ENCODE measurements at regions not wholly inside any gene's neighbourhood (a gene's known extent, or its start where the extent isn't known, plus 50 kb on each side); places are given as distances from the start of the nearest gene placed in this dataset.

DNA sequence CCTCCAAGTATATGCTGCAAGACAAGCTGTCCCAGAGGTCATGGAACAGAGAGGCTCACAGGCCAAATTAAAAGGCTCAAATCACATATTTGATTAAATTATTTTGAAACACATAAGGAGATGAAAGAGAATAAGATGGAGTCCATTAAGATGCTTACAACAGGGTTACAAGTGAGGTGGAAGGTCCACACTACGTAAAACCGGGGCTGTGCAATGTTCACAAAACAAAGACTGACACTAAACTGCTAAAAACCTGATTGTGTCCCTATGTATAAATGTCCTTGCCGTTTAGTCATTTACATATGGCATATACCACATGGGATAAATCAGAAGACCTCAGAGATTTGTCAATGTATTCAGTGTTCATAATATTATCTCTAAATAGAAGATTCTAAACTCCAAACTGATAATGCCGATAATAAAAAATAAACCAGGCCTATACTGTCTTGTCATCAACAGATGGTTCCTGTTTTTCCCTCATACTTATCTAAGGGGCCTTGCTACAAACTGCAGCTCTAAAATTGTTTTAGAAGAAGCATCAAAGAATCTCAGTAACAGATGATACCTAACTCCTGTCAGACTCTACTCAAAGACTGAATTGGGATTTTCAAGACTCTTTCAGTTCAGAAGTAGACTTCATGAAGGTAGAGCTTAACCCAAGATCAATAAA, 51.8 kb upstream of the RIPOR2 start:
- H3K4me3 ChIP-seq (ENCODE audit: low read depth in 1 of 5, low read length in 5 of 5): no peak overlapping the region
- H3K4me1 ChIP-seq (ENCODE audit: control insufficient read depth in 5 of 5, insufficient read depth in 5 of 5, low read length in 5 of 5): no peaks in the 10 kb centered on the region
- H3K27me3 ChIP-seq (ENCODE audit: control insufficient read depth in 5 of 5, insufficient read depth in 4 of 5, low read length in 5 of 5): no peaks in the 10 kb centered on the region
- no peak overlapping the region for H3K9ac ChIP-seq (ENCODE audit: low read length in 5 of 5)
- H3K27ac ChIP-seq (ENCODE audit: low read depth, low read length): no peak overlapping the region
- H3K36me3 ChIP-seq (ENCODE audit: control insufficient read depth in 5 of 5, insufficient read depth in 5 of 5, low read length in 5 of 5): no peaks in the 10 kb centered on the region
- peaks cover 0 to 10% (median 7%) of the 10 kb centered on the region in 5 donors for H3K9me3 ChIP-seq (ENCODE audit: control insufficient read depth in 5 of 5, low read length in 5 of 5)

DNA sequence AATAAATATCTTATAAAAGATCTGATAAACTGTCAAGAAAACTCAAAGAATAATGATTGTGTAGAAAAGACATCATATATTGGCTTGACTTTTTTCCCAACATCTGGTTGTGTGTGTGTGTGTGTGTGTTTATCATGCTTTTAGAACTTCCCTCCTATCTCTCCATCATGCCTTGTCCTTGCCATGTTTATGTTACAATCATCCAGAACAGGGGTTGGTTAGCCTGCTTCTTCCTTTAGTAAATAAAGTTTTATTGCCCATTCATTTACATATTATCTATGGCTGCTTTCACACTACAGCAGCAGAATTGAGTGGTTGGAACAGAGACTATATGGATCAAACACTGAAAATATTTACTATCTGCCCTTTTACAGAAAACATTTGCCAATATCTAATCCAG, 52.8 kb upstream of the RIPOR2 start:
- no peaks in the 10 kb centered on the region for H3K27me3 ChIP-seq (ENCODE audit: control insufficient read depth in 5 of 5, insufficient read depth in 4 of 5, low read length in 5 of 5)
- H3K9ac ChIP-seq (ENCODE audit: low read length in 5 of 5): no peak overlapping the region
- H3K36me3 ChIP-seq (ENCODE audit: control insufficient read depth in 5 of 5, insufficient read depth in 5 of 5, low read length in 5 of 5): no peaks in the 10 kb centered on the region
- H3K9me3 ChIP-seq (ENCODE audit: control insufficient read depth in 5 of 5, low read length in 5 of 5): peaks cover 0 to 10% (median 7%) of the 10 kb centered on the region in 5 donors
- H3K4me1 ChIP-seq (ENCODE audit: control insufficient read depth in 5 of 5, insufficient read depth in 5 of 5, low read length in 5 of 5): no peaks in the 10 kb centered on the region
- H3K27ac ChIP-seq (ENCODE audit: low read depth, low read length): no peak overlapping the region
- no peak overlapping the region for H3K4me3 ChIP-seq (ENCODE audit: low read depth in 1 of 5, low read length in 5 of 5)

DNA sequence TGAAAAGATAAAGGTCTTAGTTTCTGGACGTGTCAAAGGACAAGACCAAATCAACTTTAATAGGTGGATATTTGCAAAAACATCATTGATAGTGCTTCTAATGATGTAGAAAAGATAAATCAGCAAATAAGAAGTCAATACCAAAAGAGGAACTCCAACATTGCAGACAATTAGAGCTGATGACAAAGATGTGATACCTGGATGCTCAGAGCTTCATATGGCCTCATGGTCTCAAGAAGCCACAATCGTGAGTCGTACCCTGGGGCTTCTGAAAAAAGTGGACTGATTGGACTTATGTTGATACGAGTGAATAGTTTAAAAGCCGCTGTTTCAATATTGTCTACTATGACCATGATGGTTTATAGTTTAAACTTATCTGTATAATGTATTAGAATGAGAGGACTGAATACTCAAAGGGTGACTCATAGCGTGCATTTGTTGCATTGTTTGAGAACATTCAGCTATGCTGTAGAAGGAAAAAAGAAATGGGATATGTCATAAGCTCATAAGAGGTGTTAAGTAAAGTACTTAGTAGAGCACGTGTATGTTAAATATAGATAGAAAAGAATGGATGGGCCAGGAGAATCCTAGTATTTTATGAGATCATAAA, 54.6 kb upstream of the RIPOR2 start:
- H3K27me3 ChIP-seq (ENCODE audit: control insufficient read depth in 5 of 5, insufficient read depth in 4 of 5, low read length in 5 of 5): no peaks in the 10 kb centered on the region
- H3K4me3 ChIP-seq (ENCODE audit: low read depth in 1 of 5, low read length in 5 of 5): no peak overlapping the region
- H3K9me3 ChIP-seq (ENCODE audit: control insufficient read depth in 5 of 5, low read length in 5 of 5): peaks cover 0 to 10% (median 7%) of the 10 kb centered on the region in 5 donors
- no peak overlapping the region for H3K9ac ChIP-seq (ENCODE audit: low read length in 5 of 5)
- no peak overlapping the region for H3K27ac ChIP-seq (ENCODE audit: low read depth, low read length)
- no peaks in the 10 kb centered on the region for H3K36me3 ChIP-seq (ENCODE audit: control insufficient read depth in 5 of 5, insufficient read depth in 5 of 5, low read length in 5 of 5)
- no peaks in the 10 kb centered on the region for H3K4me1 ChIP-seq (ENCODE audit: control insufficient read depth in 5 of 5, insufficient read depth in 5 of 5, low read length in 5 of 5)

DNA sequence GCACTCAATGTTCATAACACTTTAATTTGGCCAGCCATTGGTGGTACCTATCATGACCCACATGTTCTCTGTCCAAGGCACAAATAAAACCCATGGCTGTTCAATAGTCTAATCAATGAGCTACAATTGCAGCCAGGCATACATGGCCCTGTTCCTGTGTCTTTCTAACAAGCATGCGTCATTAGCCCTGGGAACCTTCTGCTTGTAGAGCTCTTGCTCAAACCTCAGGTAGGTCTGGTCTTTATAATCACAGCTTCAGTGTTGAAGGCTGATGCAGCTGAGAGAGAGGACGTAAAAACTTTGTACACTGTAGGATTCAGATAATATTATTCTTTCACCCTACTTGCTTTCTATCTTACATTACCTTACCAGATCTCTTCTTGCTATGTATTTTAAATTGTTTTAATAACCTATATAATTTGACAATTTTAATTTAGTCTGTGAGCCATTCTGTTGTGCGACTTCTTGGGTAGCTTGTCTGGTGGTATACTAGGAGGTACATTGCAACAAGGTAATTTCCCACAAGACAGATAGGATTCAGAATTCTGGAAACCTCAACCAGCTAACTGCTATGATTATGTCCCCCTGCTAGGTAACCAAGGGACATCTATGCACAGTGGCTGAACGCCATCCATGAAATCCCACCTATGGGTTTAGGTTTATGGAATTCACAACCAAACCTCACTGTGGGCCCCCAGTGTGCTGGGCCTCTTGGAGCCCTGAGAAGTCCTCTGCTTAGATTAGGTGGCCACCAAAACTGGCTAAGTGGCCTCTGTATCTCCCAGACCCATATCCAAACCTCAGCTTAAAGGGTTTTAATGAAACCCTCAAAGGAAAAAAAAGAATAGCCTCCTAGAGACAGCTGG, 55.4 kb upstream of the RIPOR2 start:
- no peak overlapping the region for H3K9ac ChIP-seq (ENCODE audit: low read length in 5 of 5)
- H3K27ac ChIP-seq (ENCODE audit: low read depth, low read length): no peak overlapping the region
- H3K4me1 ChIP-seq (ENCODE audit: control insufficient read depth in 5 of 5, insufficient read depth in 5 of 5, low read length in 5 of 5): peaks cover 0 to under 1% (median 0%) of the 10 kb centered on the region in 5 donors
- H3K36me3 ChIP-seq (ENCODE audit: control insufficient read depth in 5 of 5, insufficient read depth in 5 of 5, low read length in 5 of 5): no peaks in the 10 kb centered on the region
- no peaks in the 10 kb centered on the region for H3K27me3 ChIP-seq (ENCODE audit: control insufficient read depth in 5 of 5, insufficient read depth in 4 of 5, low read length in 5 of 5)
- H3K4me3 ChIP-seq (ENCODE audit: low read depth in 1 of 5, low read length in 5 of 5): no peak overlapping the region
- peaks cover 0 to 10% (median 7%) of the 10 kb centered on the region in 5 donors for H3K9me3 ChIP-seq (ENCODE audit: control insufficient read depth in 5 of 5, low read length in 5 of 5)

DNA sequence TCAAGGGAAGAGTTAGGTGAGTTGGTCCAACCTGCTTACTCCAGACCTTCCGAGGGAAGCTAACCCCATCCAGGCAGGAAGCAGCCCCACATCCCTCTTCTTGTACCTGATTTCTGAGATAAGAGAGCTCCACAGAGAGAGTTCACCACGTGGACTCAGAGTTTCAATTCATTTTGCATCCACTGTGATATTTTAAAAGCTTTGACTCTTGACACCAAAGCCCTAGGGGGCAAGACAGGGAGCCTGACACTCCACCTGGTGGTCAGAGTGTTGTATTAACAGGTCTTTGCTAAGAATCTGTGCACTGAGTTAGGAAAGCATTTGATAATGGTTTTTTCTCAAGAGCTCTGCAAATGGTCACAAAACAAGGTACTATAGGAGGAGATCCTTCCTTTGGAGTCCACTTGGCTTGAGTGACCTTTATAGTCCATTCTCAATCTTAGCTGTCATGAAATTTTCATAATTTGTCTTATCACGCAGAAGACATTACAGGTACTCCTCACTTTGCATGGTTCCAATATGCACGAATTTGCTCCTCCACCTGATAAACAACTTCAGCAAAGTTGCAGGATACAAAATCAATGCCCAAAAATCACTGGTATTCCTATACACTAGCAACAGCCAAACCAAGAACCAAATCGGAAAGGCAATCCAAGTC, 56.2 kb upstream of the RIPOR2 start:
- H3K4me3 ChIP-seq (ENCODE audit: low read depth in 1 of 5, low read length in 5 of 5): no peak overlapping the region
- H3K9me3 ChIP-seq (ENCODE audit: control insufficient read depth in 5 of 5, low read length in 5 of 5): peaks cover 0 to 10% (median 7%) of the 10 kb centered on the region in 5 donors
- no peaks in the 10 kb centered on the region for H3K27me3 ChIP-seq (ENCODE audit: control insufficient read depth in 5 of 5, insufficient read depth in 4 of 5, low read length in 5 of 5)
- H3K36me3 ChIP-seq (ENCODE audit: control insufficient read depth in 5 of 5, insufficient read depth in 5 of 5, low read length in 5 of 5): no peaks in the 10 kb centered on the region
- H3K27ac ChIP-seq (ENCODE audit: low read depth, low read length): no peak overlapping the region
- no peak overlapping the region for H3K9ac ChIP-seq (ENCODE audit: low read length in 5 of 5)
- H3K4me1 ChIP-seq (ENCODE audit: control insufficient read depth in 5 of 5, insufficient read depth in 5 of 5, low read length in 5 of 5): peaks cover 0 to 8% (median 3%) of the 10 kb centered on the region in 5 donors

DNA sequence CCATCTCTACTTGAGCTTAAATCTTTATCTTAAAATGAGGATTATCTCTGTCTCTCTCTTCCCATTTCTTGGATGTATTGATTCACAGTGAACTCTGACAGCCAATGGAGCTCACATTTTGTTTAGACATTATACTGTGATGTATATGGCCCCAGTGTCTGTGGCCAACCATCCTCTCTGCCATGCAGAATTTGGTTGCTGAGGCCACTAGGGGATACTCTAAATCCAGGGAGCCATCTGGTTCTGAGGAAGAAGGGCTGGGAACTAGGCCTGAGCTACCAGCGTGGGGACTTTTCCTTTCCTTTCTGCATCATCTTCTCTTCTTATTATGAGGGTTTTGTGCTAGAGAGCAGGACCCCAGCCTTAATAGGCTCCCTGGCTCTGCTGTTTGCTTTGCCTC, 59.1 kb upstream of the RIPOR2 start:
- Histone ChIP-seq H3K4me1 (ENCODE audit: control insufficient read depth in 5 of 5, insufficient read depth in 5 of 5, low read length in 5 of 5) (peaks cover 0 to 12% (median 4%) of the 10 kb centered on the region in 5 donors), H3K9me3 (ENCODE audit: control insufficient read depth in 5 of 5, low read length in 5 of 5) (no peaks in the 10 kb centered on the region), H3K27me3 (ENCODE audit: control insufficient read depth in 5 of 5, insufficient read depth in 4 of 5, low read length in 5 of 5) (no peaks in the 10 kb centered on the region), H3K27ac (ENCODE audit: low read depth, low read length) (no peak overlapping the region), H3K4me3 (ENCODE audit: low read depth in 1 of 5, low read length in 5 of 5) (no peak overlapping the region), H3K9ac (ENCODE audit: low read length in 5 of 5) (no peak overlapping the region), H3K36me3 (ENCODE audit: control insufficient read depth in 5 of 5, insufficient read depth in 5 of 5, low read length in 5 of 5) (no peaks in the 10 kb centered on the region)

DNA sequence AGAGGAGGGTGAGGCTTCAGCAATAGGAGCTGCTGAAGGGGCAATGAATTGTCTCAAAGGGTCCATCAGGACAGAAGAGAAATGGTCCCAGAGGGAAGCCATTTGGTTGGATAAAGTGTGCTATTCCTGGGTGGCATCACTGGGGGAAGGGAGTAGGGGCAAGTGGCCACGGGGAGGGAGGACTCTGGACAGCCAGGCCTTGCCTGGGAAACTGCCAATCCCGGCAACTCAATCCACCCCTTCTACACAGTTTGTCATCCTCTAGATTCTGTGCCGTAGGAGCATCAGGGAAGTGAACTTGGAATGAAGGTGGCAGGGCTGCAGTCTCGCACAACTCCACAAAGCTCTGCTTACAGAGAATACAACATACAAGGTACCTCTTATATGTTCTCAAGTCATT, 59.5 kb upstream of the RIPOR2 start:
- no peak overlapping the region for H3K27ac ChIP-seq (ENCODE audit: low read depth, low read length)
- H3K36me3 ChIP-seq (ENCODE audit: control insufficient read depth in 5 of 5, insufficient read depth in 5 of 5, low read length in 5 of 5): no peaks in the 10 kb centered on the region
- H3K9ac ChIP-seq (ENCODE audit: low read length in 5 of 5): no peak overlapping the region
- H3K27me3 ChIP-seq (ENCODE audit: control insufficient read depth in 5 of 5, insufficient read depth in 4 of 5, low read length in 5 of 5): no peaks in the 10 kb centered on the region
- H3K4me3 ChIP-seq (ENCODE audit: low read depth in 1 of 5, low read length in 5 of 5): no peak overlapping the region
- no peaks in the 10 kb centered on the region for H3K9me3 ChIP-seq (ENCODE audit: control insufficient read depth in 5 of 5, low read length in 5 of 5)
- H3K4me1 ChIP-seq (ENCODE audit: control insufficient read depth in 5 of 5, insufficient read depth in 5 of 5, low read length in 5 of 5): peaks cover 0 to 12% (median 4%) of the 10 kb centered on the region in 5 donors

DNA sequence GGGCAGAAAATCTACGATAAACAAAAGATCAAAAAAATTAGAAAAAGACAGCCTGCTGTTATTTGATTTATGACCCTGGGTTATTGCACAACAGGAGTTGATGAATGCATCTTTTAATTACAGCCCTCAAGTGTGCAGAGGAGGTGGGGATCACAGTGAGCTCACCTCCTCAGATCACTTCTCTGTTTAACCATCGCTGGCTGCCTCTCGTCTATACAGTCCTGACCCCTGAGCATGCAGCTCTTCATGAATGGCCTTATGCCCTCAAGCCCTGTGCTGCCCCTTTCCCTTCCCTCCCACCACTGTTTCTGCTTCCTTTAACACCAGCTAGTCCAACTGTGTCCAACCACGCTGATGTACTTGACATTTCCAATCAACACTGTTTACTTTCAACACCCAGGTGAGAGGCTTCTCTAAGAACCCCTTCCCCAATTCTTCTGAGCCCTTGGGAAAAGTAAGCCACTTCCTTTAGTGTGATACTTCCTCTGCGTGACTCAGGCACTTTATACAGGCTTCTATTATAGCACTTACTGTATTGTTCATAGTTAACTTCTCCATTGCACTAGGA, 60.6 kb upstream of the RIPOR2 start:
- no peak overlapping the region for H3K27ac ChIP-seq (ENCODE audit: low read depth, low read length)
- no peaks in the 10 kb centered on the region for H3K27me3 ChIP-seq (ENCODE audit: control insufficient read depth in 5 of 5, insufficient read depth in 4 of 5, low read length in 5 of 5)
- no peak overlapping the region for H3K4me3 ChIP-seq (ENCODE audit: low read depth in 1 of 5, low read length in 5 of 5)
- H3K4me1 ChIP-seq (ENCODE audit: control insufficient read depth in 5 of 5, insufficient read depth in 5 of 5, low read length in 5 of 5): peaks cover 0 to 12% (median 4%) of the 10 kb centered on the region in 5 donors
- H3K9me3 ChIP-seq (ENCODE audit: control insufficient read depth in 5 of 5, low read length in 5 of 5): no peaks in the 10 kb centered on the region
- H3K36me3 ChIP-seq (ENCODE audit: control insufficient read depth in 5 of 5, insufficient read depth in 5 of 5, low read length in 5 of 5): no peaks in the 10 kb centered on the region
- H3K9ac ChIP-seq (ENCODE audit: low read length in 5 of 5): no peak overlapping the region

DNA sequence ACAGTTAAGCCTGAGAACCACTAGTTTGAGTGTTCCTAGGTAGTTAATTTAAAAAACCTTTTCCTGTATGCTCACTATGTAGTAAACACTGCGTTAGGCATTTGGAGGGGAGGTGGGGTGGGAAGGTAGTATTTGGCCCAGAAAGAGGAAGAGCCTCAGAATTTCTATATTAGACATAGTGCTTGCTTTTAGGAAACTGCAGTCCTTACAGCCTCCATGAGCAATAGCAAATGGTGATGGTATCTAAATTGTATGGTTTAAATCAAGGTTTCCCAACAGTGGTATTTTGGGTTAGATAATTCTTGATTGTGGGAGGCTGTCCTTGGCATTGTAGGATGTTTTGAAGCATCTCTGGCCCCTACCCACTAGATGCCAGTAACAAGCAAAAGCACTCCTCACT, 61.5 kb upstream of the RIPOR2 start:
- Histone ChIP-seq H3K4me1 (ENCODE audit: control insufficient read depth in 5 of 5, insufficient read depth in 5 of 5, low read length in 5 of 5) (peaks cover 0 to 12% (median 4%) of the 10 kb centered on the region in 5 donors), H3K27ac (ENCODE audit: low read depth, low read length) (no peak overlapping the region), H3K9me3 (ENCODE audit: control insufficient read depth in 5 of 5, low read length in 5 of 5) (no peaks in the 10 kb centered on the region), H3K4me3 (ENCODE audit: low read depth in 1 of 5, low read length in 5 of 5) (no peak overlapping the region), H3K27me3 (ENCODE audit: control insufficient read depth in 5 of 5, insufficient read depth in 4 of 5, low read length in 5 of 5) (no peaks in the 10 kb centered on the region), H3K36me3 (ENCODE audit: control insufficient read depth in 5 of 5, insufficient read depth in 5 of 5, low read length in 5 of 5) (no peaks in the 10 kb centered on the region), H3K9ac (ENCODE audit: low read length in 5 of 5) (no peak overlapping the region)
